Nephron progenitor cell (in vitro differentiated cells): ENCODE measurements at regions not wholly inside any gene's neighbourhood (a gene's known extent, or its start where the extent isn't known, plus 50 kb on each side); places are given as distances from the start of the nearest gene placed in this dataset.

Source experiments
- DNase-seq: peaks from one replicate; pipeline ENCODE4 v3.0.0; 2021
- H3K27ac Mint-ChIP-seq: 2 replicates; pipeline ENCODE4 v1.8.0; 2021; ENCODE audit warnings: mild to moderate bottlenecking, moderate library complexity, mixed read lengths
- H3K27me3 Mint-ChIP-seq: 2 replicates; pipeline ENCODE4 v1.8.0; 2021; ENCODE audit warnings: mild to moderate bottlenecking, low read depth, mixed read lengths; ENCODE audit not compliant: poor library complexity
- H3K36me3 Mint-ChIP-seq: 2 replicates; pipeline ENCODE4 v1.8.0; 2021; ENCODE audit warnings: low read depth, mixed read lengths
- H3K4me1 Mint-ChIP-seq: 2 replicates; pipeline ENCODE4 v1.8.0; 2021; ENCODE audit warnings: mixed read lengths
- H3K4me3 Mint-ChIP-seq: 2 replicates; pipeline ENCODE4 v1.8.0; 2021; ENCODE audit warnings: mild to moderate bottlenecking, moderate library complexity, mixed read lengths
- H3K9me3 Mint-ChIP-seq: 2 replicates; pipeline ENCODE4 v1.8.0; 2021; ENCODE audit warnings: mild to moderate bottlenecking, moderate library complexity, mixed read lengths
- TF ChIP-seq, protein P1 (sequence below): fragments of 200-600 bp; sonication (generic); IDR thresholded peaks from 2 replicates; pipeline ENCODE4 v1.5.0; 2021; ENCODE audit warnings: antibody characterized with exemption

DNA sequence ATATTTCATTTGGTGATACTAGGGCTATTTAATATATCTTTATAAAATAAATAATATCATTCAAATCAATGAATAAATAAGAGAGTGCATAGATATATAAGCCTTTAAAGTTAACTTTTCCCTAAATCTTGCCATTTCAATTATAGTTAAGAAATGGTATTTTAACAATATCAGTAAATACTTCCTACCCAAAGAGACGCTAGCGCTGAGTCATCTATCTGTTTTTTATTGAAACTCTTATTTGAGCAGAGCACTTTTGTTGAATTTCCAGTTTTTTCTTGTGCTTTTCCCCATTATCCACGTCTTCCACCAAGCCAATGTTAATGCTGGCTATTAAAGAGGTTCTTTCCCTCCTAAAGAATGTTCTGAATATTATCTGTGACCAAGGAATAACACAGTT lies 639.3 kb downstream of the DSC3 start:
- Mint-ChIP-seq H3K36me3 (no peaks in the 10 kb centered on the region), H3K27me3 (peaks cover 4% of the 10 kb centered on the region), H3K4me1 (no peaks in the 10 kb centered on the region), H3K9me3 (no peaks in the 10 kb centered on the region), H3K27ac (no peak overlapping the region), H3K4me3 (no peak overlapping the region)
- DNase-seq: no peak
- TF ChIP-seq, protein P1, sequence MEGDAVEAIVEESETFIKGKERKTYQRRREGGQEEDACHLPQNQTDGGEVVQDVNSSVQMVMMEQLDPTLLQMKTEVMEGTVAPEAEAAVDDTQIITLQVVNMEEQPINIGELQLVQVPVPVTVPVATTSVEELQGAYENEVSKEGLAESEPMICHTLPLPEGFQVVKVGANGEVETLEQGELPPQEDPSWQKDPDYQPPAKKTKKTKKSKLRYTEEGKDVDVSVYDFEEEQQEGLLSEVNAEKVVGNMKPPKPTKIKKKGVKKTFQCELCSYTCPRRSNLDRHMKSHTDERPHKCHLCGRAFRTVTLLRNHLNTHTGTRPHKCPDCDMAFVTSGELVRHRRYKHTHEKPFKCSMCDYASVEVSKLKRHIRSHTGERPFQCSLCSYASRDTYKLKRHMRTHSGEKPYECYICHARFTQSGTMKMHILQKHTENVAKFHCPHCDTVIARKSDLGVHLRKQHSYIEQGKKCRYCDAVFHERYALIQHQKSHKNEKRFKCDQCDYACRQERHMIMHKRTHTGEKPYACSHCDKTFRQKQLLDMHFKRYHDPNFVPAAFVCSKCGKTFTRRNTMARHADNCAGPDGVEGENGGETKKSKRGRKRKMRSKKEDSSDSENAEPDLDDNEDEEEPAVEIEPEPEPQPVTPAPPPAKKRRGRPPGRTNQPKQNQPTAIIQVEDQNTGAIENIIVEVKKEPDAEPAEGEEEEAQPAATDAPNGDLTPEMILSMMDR: no peak

DNA sequence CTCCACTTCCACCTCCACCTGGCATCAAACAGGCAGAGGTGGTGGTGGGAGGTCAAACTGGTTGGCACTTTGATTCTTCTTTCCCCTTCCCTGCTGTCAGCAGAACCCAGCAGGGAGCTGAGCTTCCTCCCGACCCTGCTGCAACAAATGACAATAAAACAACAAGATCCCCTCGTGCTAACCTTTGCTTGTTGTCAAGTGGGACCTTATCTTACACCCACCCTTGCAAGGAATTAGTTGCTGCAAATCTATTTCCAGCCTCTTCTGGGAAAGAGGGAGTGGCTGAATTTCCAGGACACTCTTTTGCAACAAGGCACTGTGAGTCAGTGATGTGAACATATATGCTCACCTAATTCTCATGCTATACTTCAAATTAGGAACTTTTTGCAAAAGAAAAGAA lies 655.1 kb downstream of the DSC3 start:
- Mint-ChIP-seq H3K9me3 (no peaks in the 10 kb centered on the region), H3K4me1 (peaks cover 11% of the 10 kb centered on the region), H3K27me3 (no peaks in the 10 kb centered on the region), H3K4me3 (no peak overlapping the region), H3K36me3 (no peaks in the 10 kb centered on the region), H3K27ac (no peak overlapping the region)
- no peak for DNase-seq
- TF ChIP-seq, protein P1: no peak

DNA sequence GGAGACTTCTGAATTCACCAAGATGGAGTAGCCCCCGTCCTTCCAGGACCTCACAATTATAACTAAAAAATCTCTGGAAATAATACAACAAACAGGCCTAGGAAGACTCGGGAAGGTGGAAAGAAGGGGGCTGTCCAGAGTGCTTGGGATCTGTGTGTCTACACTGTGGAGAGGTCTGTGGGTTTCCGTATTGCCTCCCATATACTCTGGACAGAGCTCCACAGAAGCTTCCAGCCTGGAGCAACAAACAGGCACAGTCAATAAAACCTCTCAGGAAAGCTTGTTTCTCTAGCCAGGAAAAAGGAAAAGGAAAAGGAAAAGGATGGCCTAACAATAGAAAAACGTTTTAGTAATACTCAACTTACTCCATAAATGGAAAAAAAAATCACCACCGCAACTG lies 655.9 kb downstream of the DSC3 start:
- TF ChIP-seq, protein P1: no peak
- H3K27me3 Mint-ChIP-seq: no peaks in the 10 kb centered on the region
- DNase-seq: no peak

DNA sequence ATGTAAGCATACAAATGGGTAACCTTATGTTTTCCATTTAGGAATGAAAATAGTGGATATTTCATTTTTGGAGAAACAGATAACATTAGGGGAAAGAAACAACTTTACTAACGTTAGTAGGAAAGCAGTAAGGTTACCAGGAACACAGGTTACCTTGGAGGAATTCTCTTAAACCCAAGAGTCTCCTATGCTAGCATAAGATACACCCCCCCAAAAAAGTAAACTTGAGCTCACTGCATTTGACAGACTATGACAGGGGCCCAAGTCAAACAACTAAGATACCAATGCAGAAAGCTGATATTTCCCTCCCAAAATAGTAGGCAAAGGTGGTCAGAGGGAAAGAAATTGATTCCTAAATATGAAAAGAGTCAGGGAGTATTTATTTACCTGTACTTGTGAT lies 656.9 kb downstream of the DSC3 start:
- Mint-ChIP-seq H3K4me1 (peaks cover 15% of the 10 kb centered on the region), H3K4me3 (no peak overlapping the region), H3K36me3 (peaks cover 2% of the 10 kb centered on the region), H3K27ac (no peak overlapping the region), H3K27me3 (no peaks in the 10 kb centered on the region), H3K9me3 (peaks cover 5% of the 10 kb centered on the region)
- no peak for DNase-seq
- TF ChIP-seq, protein P1: no peak

More for the DNA sequence above, 655.9 kb downstream of the DSC3 start:
- Mint-ChIP-seq H3K27ac (no peak overlapping the region), H3K4me1 (peaks cover 15% of the 10 kb centered on the region), H3K4me3 (no peak overlapping the region), H3K9me3 (no peaks in the 10 kb centered on the region), H3K36me3 (no peaks in the 10 kb centered on the region)

DNA sequence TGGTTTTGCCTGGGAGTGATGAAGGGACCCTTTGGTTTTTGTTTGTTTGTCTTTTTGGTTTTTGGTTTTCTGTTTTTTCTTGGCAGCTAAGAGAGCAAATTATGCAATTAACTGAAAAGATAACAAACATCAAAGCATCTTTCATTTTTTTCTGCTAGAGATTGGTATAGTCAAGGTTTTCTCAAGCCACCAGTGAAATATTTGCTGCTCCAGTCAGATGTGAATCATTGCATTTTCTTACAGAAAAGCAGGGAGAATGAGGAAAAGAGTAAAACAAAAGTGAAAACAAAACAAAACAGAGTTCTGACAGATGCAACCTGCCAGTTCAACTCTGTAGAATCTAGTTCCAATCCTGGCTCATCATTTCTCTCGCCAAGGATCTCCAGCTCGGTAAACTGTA lies 660.7 kb downstream of the DSC3 start:
- H3K27me3 Mint-ChIP-seq: no peaks in the 10 kb centered on the region
- peaks cover 13% of the 10 kb centered on the region for H3K9me3 Mint-ChIP-seq
- peaks cover 9% of the 10 kb centered on the region for H3K4me1 Mint-ChIP-seq
- peaks cover 6% of the 10 kb centered on the region for H3K36me3 Mint-ChIP-seq
- TF ChIP-seq, protein P1: no peak
- no peak overlapping the region for H3K27ac Mint-ChIP-seq
- no peak overlapping the region for H3K4me3 Mint-ChIP-seq
- DNase-seq: no peak

DNA sequence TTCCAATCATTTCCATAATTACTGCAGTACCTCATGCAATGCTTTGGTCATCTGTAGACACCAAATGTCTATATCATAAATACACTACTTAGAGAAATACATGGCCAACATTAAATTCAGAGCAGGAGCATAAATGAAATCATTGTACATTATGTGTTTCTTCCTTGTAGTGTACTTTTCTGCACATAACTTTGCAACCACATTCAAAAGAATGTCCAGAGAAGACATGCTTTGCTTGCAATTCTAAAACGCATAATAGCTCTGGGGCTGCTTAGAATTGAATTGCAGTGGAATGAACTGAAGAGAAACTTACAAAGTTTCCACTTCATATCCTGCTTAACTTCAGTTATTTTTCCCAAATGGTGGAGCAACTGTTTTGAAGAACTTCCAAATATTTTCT lies 664.4 kb downstream of the DSC3 start:
- peaks cover 6% of the 10 kb centered on the region for H3K36me3 Mint-ChIP-seq

More for the DNA sequence above, 664.4 kb downstream of the DSC3 start:
- Mint-ChIP-seq H3K4me1 (peaks cover 9% of the 10 kb centered on the region), H3K9me3 (peaks cover 23% of the 10 kb centered on the region), H3K4me3 (no peak overlapping the region), H3K27ac (no peak overlapping the region), H3K27me3 (no peaks in the 10 kb centered on the region)
- TF ChIP-seq, protein P1: no peak
- DNase-seq: no peak
